Stimulated activated CD8-positive, alpha-beta memory T cell treated with anti-CD3 and anti-CD28 coated beads, Interleukin-4, amount 100 ng/mL, for 4 hours (primary cell): ENCODE measurements at regions not wholly inside any gene's neighbourhood (a gene's known extent, or its start where the extent isn't known, plus 50 kb on each side); places are given as distances from the start of the nearest gene placed in this dataset.
"Not testable (repeated sequence)": the region's sequence is repeated elsewhere in the genome, so short reads cannot be mapped to it uniquely, and the experiment has no call there.

Experiments
- DNase-seq, 2 donors: peaks; one replicate each; pipeline ENCODE4 v3.0.0-alpha.2; 2020; ENCODE audit warnings: low read depth in 2 of 2, low spot score in 1 of 2

DNA sequence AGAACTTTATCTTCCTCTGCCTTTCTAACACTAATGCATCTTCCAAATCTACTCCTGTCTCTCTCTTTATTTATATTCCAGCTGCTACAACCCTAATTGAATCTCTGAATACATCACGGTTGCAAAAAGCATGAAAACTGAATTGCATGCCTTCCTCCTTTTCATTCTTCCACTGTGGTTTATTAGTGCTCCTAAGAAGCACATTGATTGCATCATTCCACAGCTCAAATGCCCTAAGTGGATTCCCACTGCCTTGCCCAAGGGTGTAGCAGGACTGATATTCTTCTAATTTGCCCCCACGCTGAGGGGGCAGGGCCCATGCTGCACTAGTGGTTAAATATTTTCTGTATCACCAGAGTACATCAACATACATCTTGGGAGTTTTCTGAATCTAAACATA is 640.8 kb downstream of the EFNB2 start:
- no peak for DNase-seq

DNA sequence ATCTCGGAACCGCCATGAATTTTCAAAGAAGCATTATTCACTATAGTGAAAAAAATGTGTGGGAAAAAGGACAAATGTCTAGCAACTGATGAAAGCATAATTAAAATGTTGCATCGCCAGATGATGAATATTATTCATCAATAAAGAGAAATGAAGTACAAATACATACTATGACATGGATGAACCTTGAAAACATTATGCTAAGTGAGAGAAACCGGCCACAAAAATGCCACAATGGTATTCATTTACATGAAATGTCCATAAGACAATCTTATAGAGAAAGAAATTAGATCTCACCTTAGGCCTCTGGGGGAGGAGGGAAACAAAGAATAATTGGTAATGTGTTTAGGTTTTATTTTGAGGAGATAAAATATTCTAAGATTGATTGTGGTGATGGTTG is 645.0 kb downstream of the EFNB2 start:
- DNase-seq: no peak

DNA sequence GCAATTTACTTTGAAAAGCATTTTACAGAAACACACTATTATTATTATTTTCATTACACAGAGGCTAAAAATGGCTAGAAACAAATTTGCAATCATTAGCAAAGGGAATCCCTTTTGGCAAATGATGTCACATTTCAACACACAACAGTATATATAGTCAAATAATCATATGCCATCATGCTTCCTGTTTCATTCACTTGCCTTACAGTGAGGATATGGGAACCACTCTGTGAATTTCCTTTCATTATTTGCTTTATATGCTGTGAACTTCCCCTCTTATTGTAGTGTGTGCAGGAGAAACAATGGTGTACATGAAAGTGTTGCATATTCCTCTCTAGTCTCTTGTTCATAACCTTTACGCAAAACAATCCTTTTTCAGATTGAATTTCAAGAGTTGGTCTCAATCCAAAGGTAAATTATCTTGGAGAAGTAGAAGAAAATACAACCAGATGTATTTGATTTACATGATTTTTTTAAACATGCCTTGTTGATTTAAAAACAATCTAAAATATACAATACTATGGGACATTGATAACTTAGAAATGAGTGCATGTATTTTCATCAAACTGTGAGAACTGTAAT is 657.3 kb downstream of the EFNB2 start:
- no peak for DNase-seq

DNA sequence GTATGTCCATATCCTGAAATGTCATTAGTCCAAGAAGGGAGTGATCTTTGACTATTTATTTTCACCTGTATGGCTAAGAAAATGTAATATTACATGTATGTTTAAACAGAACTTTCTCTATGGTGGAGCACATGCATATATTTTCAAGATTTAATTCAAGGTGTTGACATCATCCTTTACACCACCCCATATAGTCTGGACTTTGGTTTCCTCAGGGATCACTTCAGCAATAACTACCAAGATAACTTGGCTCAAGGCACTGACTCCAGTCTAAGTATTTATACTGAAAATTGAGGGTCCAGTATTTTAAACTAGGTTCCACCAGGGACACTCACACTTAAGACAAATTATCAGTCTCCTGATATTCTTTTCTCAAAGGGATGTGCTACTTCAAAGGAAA is 660.6 kb downstream of the EFNB2 start:
- DNase-seq: no peak

DNA sequence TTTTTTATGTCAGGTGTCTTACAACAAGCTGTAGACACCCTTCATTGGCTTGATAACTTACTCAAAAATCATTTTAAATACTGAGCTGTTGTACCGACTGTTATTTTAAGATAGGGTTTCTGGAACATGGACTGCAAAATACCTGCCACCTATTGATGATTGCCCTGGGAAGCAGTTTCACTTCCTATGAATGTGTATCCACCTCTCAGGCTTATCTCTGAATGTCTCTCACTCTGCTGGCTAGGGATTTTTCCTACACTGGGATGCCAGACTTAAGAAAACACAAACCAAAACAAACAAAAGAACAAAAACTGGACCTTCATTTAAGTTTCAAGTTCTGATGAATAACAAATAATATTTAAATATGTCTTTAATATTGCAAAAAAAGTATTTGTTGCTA is 663.7 kb downstream of the EFNB2 start:
- no peak for DNase-seq

DNA sequence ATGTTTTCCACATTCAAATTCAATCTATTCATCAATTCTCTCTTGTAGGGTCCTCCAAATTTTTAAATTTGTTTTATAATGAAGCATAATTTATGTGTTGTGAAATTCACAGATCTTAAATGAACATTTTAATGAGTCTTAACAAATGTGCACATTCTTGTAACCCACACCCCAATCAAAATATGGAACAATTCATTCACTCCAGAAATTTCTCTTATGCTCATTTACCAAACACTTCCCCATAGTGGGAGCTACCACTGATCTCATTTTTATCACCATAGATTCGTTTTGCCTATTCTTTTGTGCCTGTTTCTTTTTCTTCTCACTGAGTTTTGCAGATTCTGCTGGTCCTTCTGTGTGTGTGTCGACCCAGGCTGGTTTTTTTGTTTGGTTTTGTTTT is 664.1 kb downstream of the EFNB2 start:
- DNase-seq: no peak

DNA sequence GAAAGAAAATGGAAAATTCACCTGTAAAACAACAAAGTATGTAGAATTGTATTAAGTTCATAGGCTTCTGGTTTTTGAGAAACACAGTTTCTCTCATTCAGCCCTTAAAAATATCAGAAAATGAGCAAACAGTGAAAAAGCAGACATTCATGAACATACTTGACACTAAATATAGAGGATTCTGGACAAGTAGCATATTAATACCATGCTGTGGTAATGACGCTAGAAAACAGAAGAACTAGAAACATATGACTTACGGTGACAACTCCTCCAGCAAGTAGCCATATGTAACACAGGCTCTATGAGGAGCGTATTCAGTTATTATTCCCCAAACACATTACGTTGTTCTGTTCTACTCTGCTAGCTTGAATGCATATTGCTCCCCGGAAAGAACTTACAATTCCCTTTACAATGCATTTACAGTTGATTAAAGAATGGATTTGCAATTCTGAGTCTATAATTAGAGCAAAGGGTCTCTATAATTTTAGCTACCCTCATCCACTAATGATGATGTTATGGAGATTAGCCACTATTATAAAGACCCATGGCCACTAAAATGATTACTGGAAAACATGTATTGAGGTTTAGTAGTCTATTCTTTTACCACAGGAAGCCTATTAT is 672.1 kb downstream of the EFNB2 start:
- no peak for DNase-seq

DNA sequence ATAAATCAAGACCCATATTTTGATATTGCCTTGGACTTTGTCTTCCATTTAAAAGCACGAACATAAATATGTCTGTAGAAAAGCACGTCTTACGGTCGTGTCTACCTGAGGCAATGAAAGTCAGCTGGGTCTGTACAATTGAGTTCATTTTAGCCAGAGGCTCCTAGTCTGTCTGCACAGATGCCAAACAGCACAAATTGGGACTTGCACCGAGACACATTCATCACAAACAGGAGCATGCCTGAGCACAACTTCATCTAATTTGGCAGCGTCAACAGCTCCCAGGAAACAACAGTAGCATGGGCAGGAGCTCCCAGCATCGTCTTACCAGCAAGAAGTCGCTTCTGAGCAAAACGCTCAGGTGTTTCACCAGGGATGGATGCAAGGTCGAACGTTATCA is 687.0 kb downstream of the EFNB2 start:
- no peak for DNase-seq

DNA sequence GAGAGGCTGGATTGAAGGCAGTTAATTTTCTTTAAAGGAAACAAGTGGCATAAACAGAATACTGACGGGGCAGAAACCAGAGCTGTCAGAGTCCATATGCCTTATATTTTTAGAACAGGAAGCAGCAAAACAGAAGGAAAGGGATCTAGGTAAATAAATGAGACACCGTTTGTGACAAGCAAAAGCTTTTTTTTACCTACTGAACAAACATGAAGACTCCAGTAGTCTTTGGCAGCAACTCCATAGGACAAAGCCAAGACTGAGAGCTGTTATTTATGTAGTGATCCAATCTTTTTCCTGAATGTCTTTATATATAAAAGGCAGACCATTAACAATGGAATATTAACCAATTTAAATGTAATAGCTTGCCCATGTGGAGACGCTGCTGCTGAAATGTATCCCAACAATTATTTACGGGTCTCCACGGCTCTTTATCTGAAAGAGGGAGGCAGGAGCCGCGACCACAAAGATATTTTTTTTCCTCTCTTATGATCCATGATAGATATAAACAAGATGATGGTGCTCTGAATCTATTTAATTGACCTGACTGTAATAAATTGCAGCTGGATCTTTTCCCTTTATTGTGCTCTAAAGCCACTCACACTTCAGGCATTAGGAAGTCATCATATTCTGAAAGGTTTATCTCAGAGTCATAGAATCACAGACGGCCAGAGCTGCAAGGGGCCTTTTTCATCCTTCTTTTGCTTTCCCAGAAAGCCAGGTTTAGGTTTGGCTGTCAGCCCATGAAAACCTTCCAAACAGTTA is 687.8 kb downstream of the EFNB2 start:
- DNase-seq: no peak

DNA sequence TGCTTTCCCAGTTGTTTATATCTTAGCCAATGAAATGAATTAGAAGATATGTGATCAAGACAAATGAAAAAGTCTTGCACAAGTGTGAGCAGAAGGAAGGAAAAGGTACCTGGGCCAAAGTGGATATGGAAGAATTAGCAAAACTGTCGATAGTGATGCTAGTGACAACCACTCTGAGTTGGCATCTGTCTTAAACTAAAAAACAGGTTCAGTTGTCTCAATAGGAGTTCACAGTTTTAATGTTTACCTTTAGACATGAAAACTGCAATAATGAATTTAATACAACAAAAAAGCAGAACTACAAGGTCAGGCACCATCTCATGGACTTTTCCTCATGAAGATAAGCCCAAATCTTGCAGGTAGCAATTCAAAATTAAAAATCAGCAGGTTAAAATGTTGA is 688.5 kb downstream of the EFNB2 start:
- no peak for DNase-seq

DNA sequence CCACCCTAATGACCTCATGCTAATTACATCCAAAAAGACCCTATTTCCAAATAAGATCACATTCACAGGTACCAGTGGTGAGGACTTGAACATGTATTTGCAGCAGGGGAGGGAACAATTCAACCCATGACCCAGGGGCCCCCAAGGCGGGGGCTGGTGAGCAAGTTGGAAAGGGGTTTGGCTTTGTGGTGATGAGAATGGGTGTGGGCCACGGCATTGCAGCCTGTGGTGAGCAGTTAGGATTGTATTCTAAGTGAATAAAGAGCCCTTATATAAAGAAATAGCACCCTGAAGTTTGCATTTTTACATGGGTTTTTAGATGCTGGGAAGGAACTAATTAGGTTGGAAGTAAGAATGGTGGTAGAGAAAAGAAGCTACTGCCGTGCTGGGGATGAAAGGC is 694.2 kb downstream of the EFNB2 start:
- DNase-seq: no peak

DNA sequence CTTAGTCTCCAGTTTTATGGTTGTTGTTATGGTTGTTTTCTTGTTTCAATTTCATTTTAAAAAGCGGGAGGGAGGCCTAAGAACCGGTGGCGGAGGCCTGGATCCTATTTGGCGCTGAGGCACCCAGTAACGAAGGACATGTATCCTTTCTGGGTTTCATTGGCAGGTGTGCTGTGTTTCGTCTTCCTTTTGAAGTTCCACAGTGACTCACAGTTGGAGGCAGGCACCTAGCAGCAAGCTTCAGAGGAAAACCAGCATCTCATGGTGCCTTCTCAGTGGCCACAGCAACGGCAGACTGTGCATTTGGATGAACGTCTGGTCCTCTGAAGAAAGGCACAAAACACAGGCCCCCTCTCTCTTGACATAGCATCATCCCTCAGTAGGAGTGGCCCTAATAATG is 697.2 kb downstream of the EFNB2 start:
- no peak for DNase-seq

DNA sequence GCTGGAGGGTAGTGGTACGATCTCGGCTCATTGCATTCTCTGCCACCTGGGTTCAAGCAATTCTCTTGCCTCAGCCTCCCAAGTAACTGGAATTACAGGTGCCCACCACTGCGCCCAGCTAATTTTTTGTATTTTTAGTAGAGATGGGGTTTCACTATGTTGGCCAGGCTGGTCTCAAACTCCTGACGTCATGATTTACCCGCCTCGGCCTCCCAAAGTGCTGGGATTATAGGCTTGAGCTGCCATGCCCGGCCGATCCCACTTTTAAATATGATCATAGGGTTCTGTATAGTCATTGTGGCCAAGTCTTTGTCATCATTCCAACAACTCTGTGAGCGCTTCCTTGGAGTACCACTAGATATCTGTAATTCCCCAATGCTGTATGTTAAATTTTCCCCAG is 698.2 kb downstream of the EFNB2 start:
- not testable (repeated sequence) for DNase-seq

DNA sequence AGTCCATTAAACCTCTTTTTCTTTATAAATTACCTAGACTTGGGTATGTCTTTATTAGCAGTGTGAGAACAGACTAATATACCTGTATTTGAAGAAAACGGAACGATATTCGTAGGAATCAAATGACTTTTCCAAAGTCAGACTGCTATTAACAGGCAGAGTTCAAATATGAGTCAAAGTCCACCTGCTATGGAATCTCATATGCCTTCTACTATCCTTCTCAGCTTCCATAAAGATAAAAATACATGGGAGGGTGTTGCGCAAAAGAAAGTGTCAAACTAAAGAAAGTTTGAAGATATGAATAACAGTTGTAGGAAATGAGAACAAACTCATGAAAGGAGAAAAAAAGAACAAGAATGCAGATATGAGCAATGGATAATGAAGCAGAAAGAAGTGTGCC is 704.6 kb downstream of the EFNB2 start:
- no peak for DNase-seq

DNA sequence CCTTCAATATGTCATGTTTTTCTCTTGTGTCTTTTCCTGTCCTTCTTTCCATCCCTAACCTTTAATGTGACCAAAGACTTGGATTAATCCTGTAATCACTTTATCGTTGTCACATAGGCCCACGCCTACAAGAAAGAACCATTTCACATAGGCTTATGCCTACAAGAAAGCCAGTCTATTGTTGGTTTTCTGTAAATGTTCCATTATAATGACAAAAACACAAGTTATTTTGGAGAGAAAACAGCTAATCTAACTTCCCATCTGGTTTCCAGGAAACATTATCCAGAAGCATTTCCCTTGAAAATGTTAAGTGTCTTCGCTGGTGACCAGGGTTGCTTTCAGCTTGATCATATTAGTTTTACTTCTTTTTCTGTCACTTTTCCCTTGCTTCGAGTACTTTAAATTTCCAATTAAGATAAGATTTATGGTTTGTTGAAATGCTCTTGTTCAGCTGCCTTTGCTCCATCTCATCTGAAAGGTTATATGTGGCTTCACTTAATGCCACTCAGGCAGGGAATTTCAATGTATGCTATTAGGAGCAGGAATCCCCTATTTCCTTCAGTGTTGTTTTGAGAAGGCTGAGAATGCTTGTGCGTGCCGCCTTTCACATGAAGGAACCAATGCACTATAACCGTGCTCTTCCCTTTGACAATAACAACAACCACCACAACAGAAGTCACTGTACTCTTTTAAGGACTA is 708.2 kb downstream of the EFNB2 start:
- no peak for DNase-seq

DNA sequence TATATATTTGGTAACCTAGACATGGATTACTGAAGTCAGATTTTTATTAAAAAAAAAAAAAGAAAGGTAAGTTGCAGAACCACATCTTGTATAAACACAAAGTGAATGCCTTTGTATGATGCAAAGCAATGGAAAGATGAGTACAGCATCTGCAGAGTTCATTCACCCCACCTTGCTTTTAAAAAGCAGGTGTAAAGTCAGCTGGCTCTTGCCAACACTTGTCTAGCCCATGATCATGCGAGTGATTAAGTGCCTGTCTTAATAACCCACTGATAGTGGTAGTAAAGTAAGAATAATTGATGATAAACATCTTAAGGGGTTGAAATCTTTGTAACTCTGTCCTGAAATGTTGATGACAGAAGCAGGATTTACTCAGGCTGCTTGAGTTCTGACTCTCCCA is 710.4 kb downstream of the EFNB2 start:
- DNase-seq: no peak

DNA sequence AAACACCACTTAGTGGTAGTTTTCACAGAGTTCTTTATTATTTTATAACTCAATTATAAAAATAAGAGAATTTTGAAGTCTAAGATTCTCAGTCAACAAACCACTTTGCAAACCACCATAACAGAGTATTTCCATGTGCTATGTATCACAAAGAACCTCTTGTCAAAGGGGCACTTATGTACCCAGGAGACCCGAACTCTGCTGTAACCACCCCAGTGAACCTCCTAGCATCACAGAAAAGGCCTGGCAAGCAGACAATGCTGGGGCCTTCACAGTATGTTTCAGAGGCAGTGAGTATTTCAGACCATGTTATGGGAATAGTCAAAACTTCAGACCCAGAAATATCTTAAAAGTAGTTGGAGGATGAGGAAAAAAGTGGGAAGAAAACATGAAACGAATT is 714.1 kb downstream of the EFNB2 start:
- no peak for DNase-seq

DNA sequence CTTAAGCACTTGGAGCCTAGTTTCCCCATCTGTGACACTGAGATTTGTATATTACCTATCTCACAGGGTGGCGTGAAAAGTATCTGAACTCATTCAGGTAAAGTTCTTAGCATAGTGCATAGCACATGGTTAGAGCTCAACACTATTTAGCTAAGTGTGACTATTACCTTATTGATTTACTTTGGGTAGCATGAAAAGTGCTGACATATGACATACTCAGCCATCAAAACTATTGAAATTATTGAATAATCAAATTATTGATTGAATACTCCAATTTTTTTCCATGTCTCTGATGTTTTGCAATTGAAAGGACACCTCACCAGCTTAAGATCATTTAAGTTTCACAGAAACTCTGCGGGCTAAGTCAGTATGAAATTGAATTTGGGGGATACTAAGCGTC is 715.0 kb downstream of the EFNB2 start:
- DNase-seq: no peak

DNA sequence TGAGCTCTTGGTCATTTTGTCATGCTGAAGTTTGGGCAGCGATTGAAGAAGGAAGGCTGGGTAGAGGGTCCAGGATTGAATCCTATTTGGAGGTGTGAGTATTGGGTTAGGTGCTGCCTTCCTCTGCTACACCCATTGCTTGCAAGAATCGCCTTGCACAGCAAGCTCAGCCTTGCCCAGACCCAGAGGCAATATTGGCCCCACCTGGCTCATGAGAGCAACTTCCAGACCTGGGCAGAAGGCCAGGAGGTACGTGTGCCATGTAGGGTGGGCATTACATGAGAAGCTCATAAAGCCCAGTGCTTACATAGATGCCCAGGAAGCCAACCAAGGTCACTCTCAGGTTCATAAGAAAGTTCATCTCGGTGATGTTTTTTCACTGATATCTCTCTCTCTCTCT is 718.0 kb downstream of the EFNB2 start:
- DNase-seq: no peak

DNA sequence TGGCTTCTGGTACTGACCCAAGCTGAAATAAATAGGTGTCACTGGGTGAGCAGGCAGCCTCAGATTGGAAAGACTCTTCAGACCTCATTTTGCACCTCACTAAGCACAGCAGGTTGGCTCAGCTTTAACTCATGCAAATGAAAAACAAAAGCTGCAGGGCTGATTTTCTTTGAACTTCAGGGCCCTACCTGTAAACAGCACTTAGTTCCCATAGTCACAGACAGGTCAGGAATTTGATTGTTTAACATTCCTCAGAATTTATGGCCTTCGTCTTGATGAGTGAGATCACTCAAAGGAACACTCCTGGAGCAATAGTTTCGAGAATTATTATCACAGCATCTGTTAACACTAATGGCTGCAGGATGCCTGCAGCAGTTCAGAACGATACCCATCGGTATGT is 718.5 kb downstream of the EFNB2 start:
- DNase-seq: no peak

DNA sequence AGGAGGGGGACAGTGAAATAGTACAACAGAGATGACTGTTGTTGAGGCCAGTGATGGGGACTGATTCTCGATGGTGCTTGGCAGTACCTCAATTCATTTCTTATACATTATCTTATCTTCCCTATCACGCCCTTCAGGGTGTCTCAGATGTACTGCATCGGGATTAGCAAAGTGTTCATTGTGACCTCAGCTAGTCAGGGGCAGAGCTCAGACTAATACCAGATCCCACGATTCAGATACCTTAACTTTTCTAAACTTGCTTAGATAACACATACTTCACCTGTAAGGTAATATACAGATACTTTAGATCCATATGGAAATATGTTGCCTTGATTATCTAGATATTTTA is 720.6 kb downstream of the EFNB2 start:
- no peak for DNase-seq

DNA sequence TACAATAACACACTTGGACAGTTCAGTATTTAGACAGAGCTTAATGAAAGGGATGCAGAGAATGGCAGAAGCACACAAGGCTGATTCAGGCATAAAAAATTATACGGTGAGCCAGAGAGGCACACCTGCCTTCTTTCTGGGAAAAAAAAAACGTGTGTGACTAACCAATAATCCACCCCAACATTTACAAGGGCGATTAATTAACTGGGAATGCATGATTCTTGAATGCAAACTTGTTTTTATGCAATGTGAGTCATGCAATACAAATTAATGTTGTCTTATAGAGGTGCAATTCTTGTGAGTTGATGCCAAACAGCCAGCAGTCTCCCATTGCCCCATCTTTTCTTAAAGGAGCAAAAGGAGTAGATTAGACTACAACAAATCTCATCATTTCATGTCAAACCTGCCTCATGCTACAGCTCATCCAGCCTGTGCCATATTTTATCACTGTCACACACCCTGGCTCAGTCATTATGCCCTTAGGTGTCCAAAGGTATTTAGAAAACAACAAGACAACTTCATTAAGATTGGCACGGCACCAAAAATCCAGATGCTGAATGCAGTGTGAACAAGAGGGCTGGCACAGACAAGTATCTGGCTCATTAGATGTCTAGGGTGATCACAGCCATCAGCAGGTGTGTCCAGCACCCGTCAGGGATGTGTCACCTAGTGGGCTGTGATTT is 721.1 kb downstream of the EFNB2 start:
- no peak for DNase-seq
